GM21423 (cell line): ENCODE measurements at regions not wholly inside any gene's neighbourhood (a gene's known extent, or its start where the extent isn't known, plus 50 kb on each side); places are given as distances from the start of the nearest gene placed in this dataset.
"Not testable (repeated sequence)": the region's sequence is repeated elsewhere in the genome, so short reads cannot be mapped to it uniquely, and the experiment has no call there.

Experiments
- ATAC-seq: cut with Tn5 transposase; IDR thresholded peaks from one replicate; pipeline ENCODE4 v1.9.1; 2021; ENCODE audit warnings: mild to moderate bottlenecking, moderate library complexity; ENCODE audit not compliant: unreplicated experiment

GRCh38 chr4:19539201-19539600 lies 712.5 kb upstream of the SLIT2 start:
- ATAC-seq: no peak

GRCh38 chr4:19534159-19534558 lies 717.5 kb upstream of the SLIT2 start:
- ATAC-seq: no peak

GRCh38 chr4:19531906-19532848 lies 719.5 kb upstream of the SLIT2 start:
- no peak for ATAC-seq

- ATAC-seq: no peak
Measured at GRCh38 chr4:19523964-19524363, 727.7 kb upstream of the SLIT2 start.

- ATAC-seq: no peak
Measured at GRCh38 chr4:19522966-19523365, 728.7 kb upstream of the SLIT2 start.

- ATAC-seq: no peak
Measured at GRCh38 chr4:19520939-19521520, 730.7 kb upstream of the SLIT2 start.

- no peak for ATAC-seq
Measured at GRCh38 chr4:19514276-19515070, 737.2 kb upstream of the SLIT2 start.

- ATAC-seq: no peak
Measured at GRCh38 chr4:19512086-19512485, 739.6 kb upstream of the SLIT2 start.

- no peak for ATAC-seq
Measured at GRCh38 chr4:19510993-19511392, 740.7 kb upstream of the SLIT2 start.

- no peak for ATAC-seq
Measured at GRCh38 chr4:19508442-19508841, 743.3 kb upstream of the SLIT2 start.

GRCh38 chr4:19497705-19498104 lies 754.0 kb upstream of the SLIT2 start:
- no peak for ATAC-seq

- ATAC-seq: no peak
Measured at GRCh38 chr4:19496756-19497155, 754.9 kb upstream of the SLIT2 start.

- no peak for ATAC-seq
Measured at GRCh38 chr4:19494961-19495360, 756.7 kb upstream of the SLIT2 start.

- no peak for ATAC-seq
Measured at GRCh38 chr4:19492606-19493005, 759.1 kb upstream of the SLIT2 start.

- no peak for ATAC-seq
Measured at GRCh38 chr4:19486400-19486799, 765.3 kb upstream of the SLIT2 start.

- no peak for ATAC-seq
Measured at GRCh38 chr4:19478791-19479190, 772.9 kb upstream of the SLIT2 start.

GRCh38 chr4:19473569-19473968 lies 778.1 kb upstream of the SLIT2 start:
- no peak for ATAC-seq

- no peak for ATAC-seq
Measured at GRCh38 chr4:19472666-19473065, 779.0 kb upstream of the SLIT2 start.

- not testable (repeated sequence) for ATAC-seq
Measured at GRCh38 chr4:19470001-19470400, 781.7 kb upstream of the SLIT2 start.

GRCh38 chr4:19462117-19462516 lies 789.6 kb upstream of the SLIT2 start:
- no peak for ATAC-seq

GRCh38 chr4:19455850-19456602 lies 795.7 kb upstream of the SLIT2 start:
- ATAC-seq: no peak
